HepG2 (cell line): ENCODE measurements at regions not wholly inside any gene's neighbourhood (a gene's known extent, or its start where the extent isn't known, plus 50 kb on each side); places are given as distances from the start of the nearest gene placed in this dataset.

ENCODE experiments used
- ATAC-seq: fragments of 200-7000 bp; cut with Tn5 transposase; 3 replicates; pipeline ENCODE4 v1.9.1; 2020; ENCODE audit warnings: mild to moderate bottlenecking, moderate library complexity
- BruUV-seq: library from RNA; stranded (reverse); fragments of 400-500 nt; replicated peaks from 2 replicates; lab custom pipeline; 2021; lab: Mats Ljungman, UMichigan
- CTCF ChIA-PET: fragments of 300-600 bp; formaldehyde crosslinking; extraction: SDS; loops from one replicate; lab custom pipeline; 2021; ENCODE audit warnings: low total read pairs, inconsistent platforms, low intra/inter-chr PET ratio; lab: Yijun Ruan, JAX
- POLR2A ChIA-PET: fragments of 350-600 bp; sonication (Branson Sonifier 250); formaldehyde crosslinking; loops from one replicate; lab custom pipeline; 2020; ENCODE audit warnings: antibody characterized with exemption, inconsistent platforms; lab: Yijun Ruan, JAX
- DNase-seq: peaks from one replicate; pipeline ENCODE4 v3.0.0-alpha.2; 2015; ENCODE audit warnings: low spot score
- FAIRE-seq: peaks from 3 replicates; lab custom pipeline; 2011; peaks lifted over from hg19 to GRCh38; lab: Jason Lieb, UNC
- H2AFZ ChIP-seq: one replicate; pipeline ENCODE4 v1.6.1; 2011; ENCODE audit warnings: low read length, inconsistent platforms
- H3K27ac ChIP-seq: fragments of 300-600 bp; 3 replicates; pipeline ENCODE4 v1.8.0; 2011; ENCODE audit warnings: mixed run types, mild to moderate bottlenecking, mixed read lengths, low read length, inconsistent platforms; ENCODE audit not compliant: insufficient read depth; ENCODE audit errors: extremely low read length
- H3K27me3 ChIP-seq, 2 experiments: fragments of 200-600 bp in 1 of 2; 2 replicates in 1 of 2; 3 replicates in 1 of 2; pipeline versions ENCODE4 v1.6.0 to v1.8.0; 2011; ENCODE audit warnings: low read length in 2 of 2, mild to moderate bottlenecking in 2 of 2, moderate library complexity in 2 of 2, inconsistent platforms in 1 of 2; ENCODE audit not compliant: insufficient read depth in 2 of 2, control insufficient read depth in 1 of 2
- H3K36me3 ChIP-seq, 2 experiments: fragments of 200-600 bp in 1 of 2; replicated peaks in 1 of 2; 2 replicates in 1 of 2; 3 replicates in 1 of 2; pipeline versions ENCODE4 v1.5.1 to v1.8.0; 2011; ENCODE audit warnings: low read length in 2 of 2, inconsistent platforms in 1 of 2; ENCODE audit not compliant: insufficient read depth in 2 of 2, control insufficient read depth in 1 of 2
- H3K4me1 ChIP-seq: 2 replicates; pipeline ENCODE4 v1.5.1; 2012; ENCODE audit warnings: low read length, inconsistent platforms; ENCODE audit not compliant: insufficient read depth
- H3K4me2 ChIP-seq: 2 replicates; pipeline ENCODE4 v1.6.0; 2011; ENCODE audit warnings: low read depth, low read length, inconsistent platforms
- H3K4me3 ChIP-seq, 3 experiments: fragments of 200-600 bp in 1 of 3; sonication (generic), shearing (Covaris generic) in 1 of 3; replicated peaks in 1 of 3; 2 replicates each; pipeline ENCODE4 v1.5.1; 2011 to 2016; ENCODE audit warnings: low read length in 3 of 3, inconsistent platforms in 2 of 3, low read depth in 2 of 3, mild to moderate bottlenecking in 2 of 3, control low read depth in 1 of 3, mixed read lengths in 1 of 3; ENCODE audit not compliant: insufficient read depth in 1 of 3
- H3K79me2 ChIP-seq: one replicate; pipeline ENCODE4 v1.6.1; 2011; ENCODE audit warnings: low read length, inconsistent platforms; ENCODE audit not compliant: insufficient read depth
- H3K9ac ChIP-seq: 2 replicates; pipeline ENCODE4 v1.6.0; 2011; ENCODE audit warnings: mild to moderate bottlenecking, low read depth, low read length, inconsistent platforms; ENCODE audit not compliant: insufficient read depth
- H3K9me3 ChIP-seq: 2 replicates; pipeline ENCODE4 v1.5.1; 2012; ENCODE audit warnings: mild to moderate bottlenecking, low read length
- H4K20me1 ChIP-seq: 2 replicates; pipeline ENCODE4 v1.6.0; 2011; ENCODE audit warnings: inconsistent platforms, mild to moderate bottlenecking, low read length, moderate library complexity; ENCODE audit not compliant: insufficient read depth
- MAFF ChIP-seq: IDR thresholded peaks from 2 replicates; pipeline ENCODE4 v1.6.1; 2011; ENCODE audit warnings: low read depth, low read length, improper control_type of control experiment
- MAFK ChIP-seq, 2 experiments: IDR thresholded peaks in 1 of 2; conservative IDR thresholded peaks in 1 of 2; 2 replicates each; pipeline ENCODE4 v1.6.1; 2011; ENCODE audit warnings: improper control_type of control experiment in 2 of 2, low read length in 2 of 2
- NR3C1 ChIP-seq: sonication (generic); formaldehyde crosslinking; IDR thresholded peaks from 2 replicates; pipeline ENCODE4 v1.4.0; 2020; ENCODE audit warnings: missing genetic modification reagents
- ZNF691 ChIP-seq: sonication (generic); formaldehyde crosslinking; IDR thresholded peaks from 2 replicates; pipeline ENCODE4 v1.4.0; 2020; ENCODE audit warnings: missing genetic modification reagents, low read depth, mild to moderate bottlenecking, borderline replicate concordance
- ZNF710 ChIP-seq: sonication (generic); formaldehyde crosslinking; IDR thresholded peaks from 2 replicates; pipeline ENCODE4 v1.5.0; 2020; ENCODE audit warnings: mild to moderate bottlenecking, missing genetic modification reagents, borderline replicate concordance
- WGBS: methylation state at CpG from one replicate; pipeline ENCODE4 v1.1.6; 2017; ENCODE audit warnings: low lambda C conversion rate; 5-methylcytosine and 5-hydroxymethylcytosine counted together
- in situ Hi-C: cut with HindIII; loops from 2 replicates; pipeline ENCODE4 v1.10.0; 2017; ENCODE audit warnings: low pct_unique_long_range_greater_than_20kb; ENCODE audit not compliant: extremely low pct_ligation_motif_present
- intact Hi-C: fragments of 100-400 bp; cut with micrococcal nuclease; formaldehyde crosslinking; loops from one replicate; pipeline ENCODE4 v1.10.0; 2022; ENCODE audit not compliant: unreplicated experiment

GRCh38 chr15:69669446-69669845 lies 216.8 kb downstream of the RPLP1 start:
- DNase-seq (no peak), ATAC-seq (no peak), FAIRE-seq (no peak)
- BruUV-seq = no TSS peak
- CTCF ChIA-PET = no interaction called here
- WGBS = 0% methylated on average over 3 of the region's 3 CpGs
- H3K27ac ChIP-seq = no peak overlapping the region
- H3K27me3 ChIP-seq = peaks cover 14 to 60% of the 10 kb centered on the region in 2 experiments
- POLR2A ChIA-PET = no interaction called here
- no peak overlapping the region for H3K4me2 ChIP-seq
- intact Hi-C loops (no loop called here), in situ Hi-C loops (no loop called here)
- no peak overlapping the region for H3K9ac ChIP-seq
- no peaks in the 10 kb centered on the region for H3K36me3 ChIP-seq
- H3K9me3 ChIP-seq = no peaks in the 10 kb centered on the region
- H3K79me2 ChIP-seq = no peaks in the 10 kb centered on the region
- no peak for TF ChIP-seq ZNF691
- no peak overlapping the region for H3K4me3 ChIP-seq
- no peaks in the 10 kb centered on the region for H3K4me1 ChIP-seq
- H4K20me1 ChIP-seq = peaks cover 5% of the 10 kb centered on the region; the same call in 1 of the 2 replicates
- no peak overlapping the region for H2AFZ ChIP-seq

- in situ Hi-C loops = no loop called here
- BruUV-seq = no TSS peak
These were observed 220.8 kb downstream of the RPLP1 start for GRCh38 chr15:69673291-69673881.

More at GRCh38 chr15:69673291-69673881, 220.8 kb downstream of the RPLP1 start:
- intact Hi-C loops = no loop called here
- CTCF ChIA-PET = no interaction called here
- Histone ChIP-seq H3K4me2 (no peak overlapping the region), H2AFZ (no peak overlapping the region), H3K27ac (no peak overlapping the region), H3K9ac (no peak overlapping the region), H3K36me3 (no peaks in the 10 kb centered on the region), H3K79me2 (no peaks in the 10 kb centered on the region), H3K4me1 (no peaks in the 10 kb centered on the region), H3K27me3 (peaks cover 5 to 45% of the 10 kb centered on the region in 2 experiments; a peak in 4 of 5 replicates), H3K4me3 (no peak overlapping the region), H3K9me3 (no peaks in the 10 kb centered on the region), H4K20me1 (peaks cover under 1% of the 10 kb centered on the region)
- DNase-seq (no peak), FAIRE-seq (no peak), ATAC-seq (no peak)
- 3% methylated on average over 11 of the region's 11 CpGs for WGBS
- POLR2A ChIA-PET = no interaction called here
- TF ChIP-seq NR3C1 (CRISPR knock-in tag) = no peak
- peak; percentile 91 to 94 for TF ChIP-seq MAFK (conservative IDR thresholded peaks at IDR 0.05 in 1 of 2, IDR thresholded peaks at IDR 0.05 in 1 of 2; ENCODE audit: low read length in 2 of 2)
- TF ChIP-seq MAFF = peak; percentile 92
- TF ChIP-seq ZNF710 (CRISPR knock-in tag) = no peak
